ENCODE measurements at regions not wholly inside any gene's neighbourhood (a gene's known extent, or its start where the extent isn't known, plus 50 kb on each side); places are given as distances from the start of the nearest gene placed in this dataset.
"Not testable (repeated sequence)": the region's sequence is repeated elsewhere in the genome, so short reads cannot be mapped to it uniquely, and the experiment has no call there.

DNA sequence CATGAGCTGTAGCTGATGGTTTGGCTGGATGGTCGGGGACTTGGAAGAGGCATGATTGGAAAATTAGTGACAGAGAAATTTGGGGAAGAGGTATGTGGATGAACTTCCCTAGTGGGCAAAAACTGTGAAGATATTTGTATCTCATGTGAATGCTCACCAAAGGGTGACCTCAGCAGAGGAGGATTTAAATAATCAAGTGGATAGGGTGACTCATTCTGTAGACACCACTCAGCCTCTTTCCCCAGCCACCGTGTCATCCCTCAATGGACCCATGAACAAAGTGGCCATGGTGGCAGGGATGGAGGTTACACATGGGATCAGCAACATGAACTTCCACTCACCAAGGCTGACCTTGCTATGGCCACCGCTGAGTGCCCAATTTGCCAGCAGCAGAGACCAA lies 60.8 kb upstream of the KRAS start:
- H3K36me3 ChIP-seq (ENCODE audit: control insufficient read depth in 2 of 2, insufficient read depth in 1 of 2, low read length in 2 of 2) = no peaks in the 10 kb centered on the region
- TF ChIP-seq, protein P1, sequence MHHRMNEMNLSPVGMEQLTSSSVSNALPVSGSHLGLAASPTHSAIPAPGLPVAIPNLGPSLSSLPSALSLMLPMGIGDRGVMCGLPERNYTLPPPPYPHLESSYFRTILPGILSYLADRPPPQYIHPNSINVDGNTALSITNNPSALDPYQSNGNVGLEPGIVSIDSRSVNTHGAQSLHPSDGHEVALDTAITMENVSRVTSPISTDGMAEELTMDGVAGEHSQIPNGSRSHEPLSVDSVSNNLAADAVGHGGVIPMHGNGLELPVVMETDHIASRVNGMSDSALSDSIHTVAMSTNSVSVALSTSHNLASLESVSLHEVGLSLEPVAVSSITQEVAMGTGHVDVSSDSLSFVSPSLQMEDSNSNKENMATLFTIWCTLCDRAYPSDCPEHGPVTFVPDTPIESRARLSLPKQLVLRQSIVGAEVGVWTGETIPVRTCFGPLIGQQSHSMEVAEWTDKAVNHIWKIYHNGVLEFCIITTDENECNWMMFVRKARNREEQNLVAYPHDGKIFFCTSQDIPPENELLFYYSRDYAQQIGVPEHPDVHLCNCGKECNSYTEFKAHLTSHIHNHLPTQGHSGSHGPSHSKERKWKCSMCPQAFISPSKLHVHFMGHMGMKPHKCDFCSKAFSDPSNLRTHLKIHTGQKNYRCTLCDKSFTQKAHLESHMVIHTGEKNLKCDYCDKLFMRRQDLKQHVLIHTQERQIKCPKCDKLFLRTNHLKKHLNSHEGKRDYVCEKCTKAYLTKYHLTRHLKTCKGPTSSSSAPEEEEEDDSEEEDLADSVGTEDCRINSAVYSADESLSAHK (tag by site-specific recombination; IDR thresholded peaks at IDR 0.05) = no peak
- TF ChIP-seq ZBTB8A (tag by site-specific recombination; IDR thresholded peaks at IDR 0.05) = no peak
- no peak for TF ChIP-seq ZBTB17 (tag by site-specific recombination; IDR thresholded peaks at IDR 0.05)
- TF ChIP-seq ZNF837 (tag by site-specific recombination; IDR thresholded peaks at IDR 0.05) = no peak
- no peak for TF ChIP-seq ZNF146 (tag by site-specific recombination; IDR thresholded peaks at IDR 0.05)
- ChIA-PET CTCF (no interaction called here), POLR2A (no interaction called here)
- no peaks in the 10 kb centered on the region for H3K9me3 ChIP-seq (ENCODE audit: control insufficient read depth, insufficient read depth, low read depth, low read length)
- H3K4me3 ChIP-seq (ENCODE audit: low read depth, low read length) = no peak overlapping the region
- no peak overlapping the region for H3K27ac ChIP-seq (ENCODE audit: extremely low read depth, low read depth, low read length)
- no peaks in the 10 kb centered on the region for H3K4me1 ChIP-seq (ENCODE audit: control insufficient read depth, insufficient read depth, low read length)

DNA sequence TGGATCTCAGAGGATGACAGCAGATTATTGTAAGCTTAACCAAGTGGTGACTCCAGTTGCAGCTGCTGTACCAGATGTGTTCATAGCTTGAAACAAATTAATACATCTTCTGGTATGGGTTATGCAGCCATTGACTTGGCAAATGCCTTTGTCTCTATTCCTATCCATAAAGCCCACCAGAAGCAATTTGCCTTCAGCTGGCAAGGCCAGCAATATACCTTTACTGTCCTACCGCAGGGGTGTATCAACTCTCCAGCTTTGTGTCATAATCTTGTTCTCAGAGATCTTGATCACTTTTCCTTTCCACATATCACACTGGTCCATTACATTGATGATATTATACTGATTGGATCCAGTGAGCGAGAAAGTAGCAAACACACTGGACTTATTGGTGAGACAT lies 59.3 kb upstream of the KRAS start:
- H3K36me3 ChIP-seq (ENCODE audit: control insufficient read depth in 2 of 2, insufficient read depth in 1 of 2, low read length in 2 of 2); H3K9me3 ChIP-seq (ENCODE audit: control insufficient read depth, insufficient read depth, low read depth, low read length); H3K4me1 ChIP-seq (ENCODE audit: control insufficient read depth, insufficient read depth, low read length); H3K4me3 ChIP-seq (ENCODE audit: low read depth, low read length); CTCF ChIA-PET; POLR2A ChIA-PET; H3K27ac ChIP-seq (ENCODE audit: extremely low read depth, low read depth, low read length): not testable (repeated sequence)
- peak; percentile 95 for TF ChIP-seq ZNF157 (tag by site-specific recombination; IDR thresholded peaks at IDR 0.05)

DNA sequence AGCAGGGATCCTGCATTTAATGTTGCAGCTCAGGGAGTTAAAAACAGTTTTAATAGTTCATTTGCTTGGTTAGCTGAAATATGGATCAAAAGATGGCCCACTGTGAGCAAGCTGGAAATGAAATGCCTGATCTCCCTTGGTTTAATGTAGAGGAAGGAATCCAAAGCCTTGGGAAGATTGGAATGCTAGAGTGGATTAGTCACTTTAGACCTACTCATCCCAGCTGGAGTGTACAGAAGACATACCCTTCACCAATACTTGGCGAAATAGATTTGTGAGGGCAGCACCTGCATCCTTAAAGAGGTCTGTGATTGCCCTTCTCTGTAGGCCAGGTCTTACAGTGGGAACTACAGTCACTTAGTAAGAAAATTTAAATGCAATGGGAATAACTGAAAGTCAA lies 58.0 kb upstream of the KRAS start:
- no peaks in the 10 kb centered on the region for H3K4me1 ChIP-seq (ENCODE audit: control insufficient read depth, insufficient read depth, low read length)
- no peaks in the 10 kb centered on the region for H3K9me3 ChIP-seq (ENCODE audit: control insufficient read depth, insufficient read depth, low read depth, low read length)
- POLR2A ChIA-PET = no interaction called here
- H3K4me3 ChIP-seq (ENCODE audit: low read depth, low read length) = no peak overlapping the region
- CTCF ChIA-PET = no interaction called here
- no peaks in the 10 kb centered on the region for H3K36me3 ChIP-seq (ENCODE audit: control insufficient read depth in 2 of 2, insufficient read depth in 1 of 2, low read length in 2 of 2)
- H3K27ac ChIP-seq (ENCODE audit: extremely low read depth, low read depth, low read length) = no peak overlapping the region
- TF ChIP-seq, protein P2, sequence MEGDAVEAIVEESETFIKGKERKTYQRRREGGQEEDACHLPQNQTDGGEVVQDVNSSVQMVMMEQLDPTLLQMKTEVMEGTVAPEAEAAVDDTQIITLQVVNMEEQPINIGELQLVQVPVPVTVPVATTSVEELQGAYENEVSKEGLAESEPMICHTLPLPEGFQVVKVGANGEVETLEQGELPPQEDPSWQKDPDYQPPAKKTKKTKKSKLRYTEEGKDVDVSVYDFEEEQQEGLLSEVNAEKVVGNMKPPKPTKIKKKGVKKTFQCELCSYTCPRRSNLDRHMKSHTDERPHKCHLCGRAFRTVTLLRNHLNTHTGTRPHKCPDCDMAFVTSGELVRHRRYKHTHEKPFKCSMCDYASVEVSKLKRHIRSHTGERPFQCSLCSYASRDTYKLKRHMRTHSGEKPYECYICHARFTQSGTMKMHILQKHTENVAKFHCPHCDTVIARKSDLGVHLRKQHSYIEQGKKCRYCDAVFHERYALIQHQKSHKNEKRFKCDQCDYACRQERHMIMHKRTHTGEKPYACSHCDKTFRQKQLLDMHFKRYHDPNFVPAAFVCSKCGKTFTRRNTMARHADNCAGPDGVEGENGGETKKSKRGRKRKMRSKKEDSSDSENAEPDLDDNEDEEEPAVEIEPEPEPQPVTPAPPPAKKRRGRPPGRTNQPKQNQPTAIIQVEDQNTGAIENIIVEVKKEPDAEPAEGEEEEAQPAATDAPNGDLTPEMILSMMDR (tag by site-specific recombination; IDR thresholded peaks at IDR 0.05) = no peak
- TF ChIP-seq, protein P3, sequence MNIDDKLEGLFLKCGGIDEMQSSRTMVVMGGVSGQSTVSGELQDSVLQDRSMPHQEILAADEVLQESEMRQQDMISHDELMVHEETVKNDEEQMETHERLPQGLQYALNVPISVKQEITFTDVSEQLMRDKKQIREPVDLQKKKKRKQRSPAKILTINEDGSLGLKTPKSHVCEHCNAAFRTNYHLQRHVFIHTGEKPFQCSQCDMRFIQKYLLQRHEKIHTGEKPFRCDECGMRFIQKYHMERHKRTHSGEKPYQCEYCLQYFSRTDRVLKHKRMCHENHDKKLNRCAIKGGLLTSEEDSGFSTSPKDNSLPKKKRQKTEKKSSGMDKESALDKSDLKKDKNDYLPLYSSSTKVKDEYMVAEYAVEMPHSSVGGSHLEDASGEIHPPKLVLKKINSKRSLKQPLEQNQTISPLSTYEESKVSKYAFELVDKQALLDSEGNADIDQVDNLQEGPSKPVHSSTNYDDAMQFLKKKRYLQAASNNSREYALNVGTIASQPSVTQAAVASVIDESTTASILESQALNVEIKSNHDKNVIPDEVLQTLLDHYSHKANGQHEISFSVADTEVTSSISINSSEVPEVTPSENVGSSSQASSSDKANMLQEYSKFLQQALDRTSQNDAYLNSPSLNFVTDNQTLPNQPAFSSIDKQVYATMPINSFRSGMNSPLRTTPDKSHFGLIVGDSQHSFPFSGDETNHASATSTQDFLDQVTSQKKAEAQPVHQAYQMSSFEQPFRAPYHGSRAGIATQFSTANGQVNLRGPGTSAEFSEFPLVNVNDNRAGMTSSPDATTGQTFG (tag by site-specific recombination; IDR thresholded peaks at IDR 0.05; ENCODE audit: borderline replicate concordance) = no peak
- TF ChIP-seq ZNF621 (tag by site-specific recombination; IDR thresholded peaks at IDR 0.05) (no peak), ZNF121 (tag by site-specific recombination; IDR thresholded peaks at IDR 0.05) (no peak), ZBTB48 (tag by site-specific recombination; IDR thresholded peaks at IDR 0.05) (no peak), ZFP69B (tag by site-specific recombination; IDR thresholded peaks at IDR 0.05) (no peak), YY2 (tag by site-specific recombination; IDR thresholded peaks at IDR 0.05) (no peak), MZF1 (tag by site-specific recombination; IDR thresholded peaks at IDR 0.05; ENCODE audit: borderline replicate concordance) (no peak)
- TF ChIP-seq, protein P4, sequence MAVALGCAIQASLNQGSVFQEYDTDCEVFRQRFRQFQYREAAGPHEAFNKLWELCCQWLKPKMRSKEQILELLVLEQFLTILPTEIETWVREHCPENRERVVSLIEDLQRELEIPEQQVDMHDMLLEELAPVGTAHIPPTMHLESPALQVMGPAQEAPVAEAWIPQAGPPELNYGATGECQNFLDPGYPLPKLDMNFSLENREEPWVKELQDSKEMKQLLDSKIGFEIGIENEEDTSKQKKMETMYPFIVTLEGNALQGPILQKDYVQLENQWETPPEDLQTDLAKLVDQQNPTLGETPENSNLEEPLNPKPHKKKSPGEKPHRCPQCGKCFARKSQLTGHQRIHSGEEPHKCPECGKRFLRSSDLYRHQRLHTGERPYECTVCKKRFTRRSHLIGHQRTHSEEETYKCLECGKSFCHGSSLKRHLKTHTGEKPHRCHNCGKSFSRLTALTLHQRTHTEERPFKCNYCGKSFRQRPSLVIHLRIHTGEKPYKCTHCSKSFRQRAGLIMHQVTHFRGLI (tag by site-specific recombination; IDR thresholded peaks at IDR 0.05) = no peak
- TF ChIP-seq, protein P5, sequence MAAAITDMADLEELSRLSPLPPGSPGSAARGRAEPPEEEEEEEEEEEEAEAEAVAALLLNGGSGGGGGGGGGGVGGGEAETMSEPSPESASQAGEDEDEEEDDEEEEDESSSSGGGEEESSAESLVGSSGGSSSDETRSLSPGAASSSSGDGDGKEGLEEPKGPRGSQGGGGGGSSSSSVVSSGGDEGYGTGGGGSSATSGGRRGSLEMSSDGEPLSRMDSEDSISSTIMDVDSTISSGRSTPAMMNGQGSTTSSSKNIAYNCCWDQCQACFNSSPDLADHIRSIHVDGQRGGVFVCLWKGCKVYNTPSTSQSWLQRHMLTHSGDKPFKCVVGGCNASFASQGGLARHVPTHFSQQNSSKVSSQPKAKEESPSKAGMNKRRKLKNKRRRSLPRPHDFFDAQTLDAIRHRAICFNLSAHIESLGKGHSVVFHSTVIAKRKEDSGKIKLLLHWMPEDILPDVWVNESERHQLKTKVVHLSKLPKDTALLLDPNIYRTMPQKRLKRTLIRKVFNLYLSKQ (tag by site-specific recombination; IDR thresholded peaks at IDR 0.05; ENCODE audit: borderline replicate concordance) = no peak
- TF ChIP-seq, protein P6, sequence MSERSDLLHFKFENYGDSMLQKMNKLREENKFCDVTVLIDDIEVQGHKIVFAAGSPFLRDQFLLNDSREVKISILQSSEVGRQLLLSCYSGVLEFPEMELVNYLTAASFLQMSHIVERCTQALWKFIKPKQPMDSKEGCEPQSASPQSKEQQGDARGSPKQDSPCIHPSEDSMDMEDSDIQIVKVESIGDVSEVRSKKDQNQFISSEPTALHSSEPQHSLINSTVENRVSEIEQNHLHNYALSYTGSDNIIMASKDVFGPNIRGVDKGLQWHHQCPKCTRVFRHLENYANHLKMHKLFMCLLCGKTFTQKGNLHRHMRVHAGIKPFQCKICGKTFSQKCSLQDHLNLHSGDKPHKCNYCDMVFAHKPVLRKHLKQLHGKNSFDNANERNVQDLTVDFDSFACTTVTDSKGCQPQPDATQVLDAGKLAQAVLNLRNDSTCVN (tag by site-specific recombination; optimal IDR thresholded peaks at IDR 0.05) = no peak
- TF ChIP-seq, protein P7, sequence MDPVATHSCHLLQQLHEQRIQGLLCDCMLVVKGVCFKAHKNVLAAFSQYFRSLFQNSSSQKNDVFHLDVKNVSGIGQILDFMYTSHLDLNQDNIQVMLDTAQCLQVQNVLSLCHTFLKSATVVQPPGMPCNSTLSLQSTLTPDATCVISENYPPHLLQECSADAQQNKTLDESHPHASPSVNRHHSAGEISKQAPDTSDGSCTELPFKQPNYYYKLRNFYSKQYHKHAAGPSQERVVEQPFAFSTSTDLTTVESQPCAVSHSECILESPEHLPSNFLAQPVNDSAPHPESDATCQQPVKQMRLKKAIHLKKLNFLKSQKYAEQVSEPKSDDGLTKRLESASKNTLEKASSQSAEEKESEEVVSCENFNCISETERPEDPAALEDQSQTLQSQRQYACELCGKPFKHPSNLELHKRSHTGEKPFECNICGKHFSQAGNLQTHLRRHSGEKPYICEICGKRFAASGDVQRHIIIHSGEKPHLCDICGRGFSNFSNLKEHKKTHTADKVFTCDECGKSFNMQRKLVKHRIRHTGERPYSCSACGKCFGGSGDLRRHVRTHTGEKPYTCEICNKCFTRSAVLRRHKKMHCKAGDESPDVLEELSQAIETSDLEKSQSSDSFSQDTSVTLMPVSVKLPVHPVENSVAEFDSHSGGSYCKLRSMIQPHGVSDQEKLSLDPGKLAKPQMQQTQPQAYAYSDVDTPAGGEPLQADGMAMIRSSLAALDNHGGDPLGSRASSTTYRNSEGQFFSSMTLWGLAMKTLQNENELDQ (tag by site-specific recombination; IDR thresholded peaks at IDR 0.05; ENCODE audit: low read depth) = no peak
